H1 (cell line): ENCODE measurements at regions not wholly inside any gene's neighbourhood (a gene's known extent, or its start where the extent isn't known, plus 50 kb on each side); places are given as distances from the start of the nearest gene placed in this dataset.

ENCODE experiments used
- POLR2A ChIP-seq, 2 experiments: IDR thresholded peaks; 1 replicate in 1 of 2; 2 replicates in 1 of 2; pipeline ENCODE4 v1.6.1; 2011; ENCODE audit warnings: low read depth in 2 of 2, low read length in 2 of 2, mild to moderate bottlenecking in 2 of 2; ENCODE audit errors: control extremely low read depth in 1 of 2
- POLR2AphosphoS5 ChIP-seq: IDR thresholded peaks from 2 replicates; pipeline ENCODE4 v1.6.1; 2011; ENCODE audit warnings: low read depth, low read length
- SIRT6 ChIP-seq: IDR thresholded peaks from one replicate; pipeline ENCODE4 v1.7.1; 2012; ENCODE audit warnings: low read length, inconsistent platforms
- SP2 ChIP-seq: IDR thresholded peaks from 2 replicates; pipeline ENCODE4 v1.6.1; 2012; ENCODE audit warnings: mild to moderate bottlenecking, low read length, inconsistent platforms
- ZNF274 ChIP-seq: IDR thresholded peaks from 2 replicates; pipeline ENCODE4 v1.7.0; 2012; ENCODE audit warnings: low read length, borderline replicate concordance; ENCODE audit errors: extremely low read depth
- TF ChIP-seq, protein P1 (sequence below), 3 experiments: IDR thresholded peaks; 1 replicate in 2 of 3; 2 replicates in 1 of 3; pipeline versions ENCODE4 v1.5.1 to v1.6.1; 2011; ENCODE audit warnings: low read length in 3 of 3, mild to moderate bottlenecking in 3 of 3, inconsistent platforms in 2 of 3, low read depth in 1 of 3, moderate library complexity in 1 of 3; ENCODE audit not compliant: insufficient read depth in 1 of 3; ENCODE audit errors: control extremely low read depth in 1 of 3

GRCh38 chr10:125259651-125260050, 99.3 kb upstream of the CTBP2 start:
- no peak for TF ChIP-seq SIRT6
- TF ChIP-seq, protein P1, sequence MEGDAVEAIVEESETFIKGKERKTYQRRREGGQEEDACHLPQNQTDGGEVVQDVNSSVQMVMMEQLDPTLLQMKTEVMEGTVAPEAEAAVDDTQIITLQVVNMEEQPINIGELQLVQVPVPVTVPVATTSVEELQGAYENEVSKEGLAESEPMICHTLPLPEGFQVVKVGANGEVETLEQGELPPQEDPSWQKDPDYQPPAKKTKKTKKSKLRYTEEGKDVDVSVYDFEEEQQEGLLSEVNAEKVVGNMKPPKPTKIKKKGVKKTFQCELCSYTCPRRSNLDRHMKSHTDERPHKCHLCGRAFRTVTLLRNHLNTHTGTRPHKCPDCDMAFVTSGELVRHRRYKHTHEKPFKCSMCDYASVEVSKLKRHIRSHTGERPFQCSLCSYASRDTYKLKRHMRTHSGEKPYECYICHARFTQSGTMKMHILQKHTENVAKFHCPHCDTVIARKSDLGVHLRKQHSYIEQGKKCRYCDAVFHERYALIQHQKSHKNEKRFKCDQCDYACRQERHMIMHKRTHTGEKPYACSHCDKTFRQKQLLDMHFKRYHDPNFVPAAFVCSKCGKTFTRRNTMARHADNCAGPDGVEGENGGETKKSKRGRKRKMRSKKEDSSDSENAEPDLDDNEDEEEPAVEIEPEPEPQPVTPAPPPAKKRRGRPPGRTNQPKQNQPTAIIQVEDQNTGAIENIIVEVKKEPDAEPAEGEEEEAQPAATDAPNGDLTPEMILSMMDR (IDR thresholded peaks at IDR 0.05; ENCODE audit: control extremely low read depth in 1 of 3, insufficient read depth in 1 of 3, low read depth in 1 of 3, low read length in 3 of 3), result no peak
- TF ChIP-seq SP2, result no peak
- TF ChIP-seq POLR2AphosphoS5, result no peak
- TF ChIP-seq ZNF274, result no peak
- no peak for TF ChIP-seq POLR2A (IDR thresholded peaks at IDR 0.05; ENCODE audit: control extremely low read depth in 1 of 2, low read depth in 2 of 2, low read length in 2 of 2)
